GM19455 (cell line): ENCODE measurements at regions not wholly inside any gene's neighbourhood (a gene's known extent, or its start where the extent isn't known, plus 50 kb on each side); places are given as distances from the start of the nearest gene placed in this dataset.

Source experiments
- ATAC-seq: cut with Tn5 transposase; IDR thresholded peaks from one replicate; pipeline ENCODE4 v1.9.1; 2021; ENCODE audit not compliant: unreplicated experiment

GRCh38 chr2:5444854-5445253 is 247.3 kb upstream of the SOX11 start:
- ATAC-seq, result no peak

GRCh38 chr2:5449867-5450266 is 242.3 kb upstream of the SOX11 start:
- ATAC-seq, result no peak

DNA sequence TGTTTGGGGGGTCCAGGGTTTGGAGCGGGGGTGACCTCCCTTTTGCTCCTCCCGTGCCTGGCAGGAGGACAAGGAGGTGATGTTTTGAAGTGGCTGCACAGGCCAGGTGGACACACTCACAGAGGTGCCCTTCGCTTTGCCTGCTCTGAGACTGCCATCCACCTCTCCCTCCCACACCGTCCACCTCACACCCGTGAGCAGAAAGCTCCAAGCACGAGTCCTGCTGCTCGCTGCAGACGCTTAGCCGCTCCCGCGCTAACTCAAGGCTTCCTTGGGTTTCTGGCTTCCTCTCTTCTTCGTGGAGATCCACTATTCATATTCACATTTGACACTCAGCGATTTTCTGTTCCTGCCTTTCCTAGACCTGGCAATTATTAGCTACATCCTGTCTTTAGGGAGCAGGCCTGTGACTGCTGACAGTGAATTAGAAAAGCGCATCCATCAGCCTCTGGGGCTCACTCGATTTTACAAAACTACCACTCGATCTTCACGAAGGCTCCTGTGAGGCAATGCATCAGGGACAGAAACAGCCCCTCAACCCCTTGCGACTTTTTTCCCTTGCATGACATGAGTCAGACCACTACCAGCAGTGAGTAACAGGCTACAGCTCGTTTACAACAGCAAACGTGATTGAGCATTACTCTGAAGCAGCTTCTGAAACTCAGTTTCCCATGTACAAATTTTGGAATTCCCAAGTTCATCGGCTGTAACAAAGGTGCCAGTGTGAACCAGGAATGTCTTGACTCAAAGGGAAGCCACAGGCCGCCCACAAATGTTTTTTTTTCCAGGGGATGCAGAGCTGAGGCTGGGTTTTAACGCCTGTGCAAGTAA is 238.7 kb upstream of the SOX11 start:
- no peak for ATAC-seq

DNA sequence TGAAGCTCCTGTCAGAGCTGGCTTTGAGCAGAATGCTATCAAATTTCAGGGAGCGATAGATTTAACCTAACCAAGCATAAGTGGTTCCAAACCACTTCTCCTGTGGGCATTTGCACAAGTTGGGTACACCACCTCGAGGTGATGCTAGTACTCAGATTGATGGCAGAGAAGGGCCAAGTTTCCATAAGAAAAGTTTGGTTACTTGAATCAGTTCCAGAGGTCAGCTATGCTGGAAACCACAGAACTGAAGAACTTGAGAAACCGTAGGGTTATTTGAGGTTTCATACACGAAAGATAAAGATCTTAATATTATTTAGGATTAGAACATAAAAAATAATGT is 238.2 kb upstream of the SOX11 start:
- ATAC-seq, result no peak

- no peak for ATAC-seq
These were observed 233.1 kb upstream of the SOX11 start for GRCh38 chr2:5459041-5459440.

- ATAC-seq, result no peak
These were observed 227.5 kb upstream of the SOX11 start for GRCh38 chr2:5464657-5465056.

- no peak for ATAC-seq
These were observed 226.3 kb upstream of the SOX11 start for GRCh38 chr2:5465859-5466258.

GRCh38 chr2:5467178-5467905 is 224.8 kb upstream of the SOX11 start:
- no peak for ATAC-seq

GRCh38 chr2:5472673-5473072 is 219.5 kb upstream of the SOX11 start:
- no peak for ATAC-seq

- ATAC-seq, result no peak
These were observed 218.5 kb upstream of the SOX11 start for GRCh38 chr2:5473635-5474034.

- ATAC-seq, result no peak
These were observed 217.5 kb upstream of the SOX11 start for GRCh38 chr2:5474716-5475115.

DNA sequence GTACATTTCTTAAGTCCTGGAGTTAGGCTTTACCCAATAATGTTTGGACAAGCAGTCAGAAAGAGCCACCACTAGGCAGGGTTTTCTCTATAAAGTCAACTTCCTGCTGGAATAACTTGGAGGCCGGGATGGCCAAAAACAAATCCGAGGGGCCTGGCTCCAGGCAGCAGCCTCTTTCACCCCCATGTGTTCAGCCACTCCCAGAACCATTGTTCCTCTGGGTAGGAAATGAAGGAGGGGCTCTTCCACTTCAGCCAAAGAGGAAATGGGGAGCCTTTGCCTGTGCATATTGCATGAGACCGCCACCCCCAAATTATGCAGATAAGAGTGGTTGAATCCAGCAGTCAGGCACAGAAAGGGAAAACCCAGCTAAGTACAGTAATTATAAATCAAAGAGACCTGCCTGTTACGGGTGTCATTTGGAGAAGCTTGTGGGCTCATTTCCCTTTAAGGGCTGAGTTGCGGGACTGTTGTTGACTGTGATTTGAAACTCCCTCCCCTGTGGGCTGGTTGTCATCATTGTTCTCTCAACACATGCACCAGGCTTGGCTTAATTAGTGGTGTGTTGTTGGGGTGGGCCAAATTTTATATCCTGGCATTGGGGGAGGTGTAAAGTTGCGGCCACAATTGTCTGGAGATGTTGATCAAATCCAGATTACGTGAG is 212.8 kb upstream of the SOX11 start:
- ATAC-seq, result no peak

DNA sequence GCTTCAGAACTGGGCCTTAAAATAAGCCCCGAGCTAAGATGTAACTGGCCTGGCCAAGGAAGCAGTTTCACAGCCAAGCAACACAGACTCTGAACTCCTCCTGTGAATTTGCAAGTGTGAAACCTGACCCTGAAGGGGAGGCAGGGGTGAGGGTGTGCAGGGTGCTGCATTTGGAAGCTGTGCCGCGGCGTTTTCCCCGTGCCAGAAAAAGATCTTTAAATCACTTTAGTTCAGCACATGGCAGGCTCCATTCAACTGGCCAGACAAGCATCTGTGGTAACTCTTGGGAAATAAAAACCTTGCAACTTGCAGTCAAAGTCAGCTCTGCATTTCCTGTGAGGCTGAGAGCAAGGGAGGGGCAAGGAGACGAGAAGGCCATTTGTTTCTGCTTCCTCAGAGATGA is 209.3 kb upstream of the SOX11 start:
- ATAC-seq, result no peak

GRCh38 chr2:5484868-5485267 is 207.3 kb upstream of the SOX11 start:
- ATAC-seq, result no peak

GRCh38 chr2:5491523-5491922 is 200.7 kb upstream of the SOX11 start:
- no peak for ATAC-seq

DNA sequence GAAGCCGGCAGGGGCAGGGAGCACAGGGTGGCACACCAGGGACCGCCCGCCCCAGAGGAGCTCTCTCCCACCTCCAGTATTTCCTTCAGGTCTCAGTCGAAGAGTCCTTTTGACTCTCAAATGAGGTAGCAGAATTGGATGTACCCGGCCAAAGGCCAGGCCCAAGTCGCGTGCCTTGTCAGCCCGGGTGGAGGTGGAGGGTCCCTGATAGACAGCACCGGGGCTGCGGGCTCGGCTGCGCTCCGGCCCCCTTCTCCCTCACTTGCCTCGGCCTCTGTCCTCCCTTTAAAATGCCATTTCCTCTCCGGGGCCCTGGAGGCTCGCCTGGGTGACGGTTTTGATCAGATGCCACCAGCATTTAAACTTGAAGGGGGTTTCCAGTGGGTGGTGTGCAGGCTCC is 198.9 kb upstream of the SOX11 start:
- ATAC-seq, result no peak

GRCh38 chr2:5494212-5494611 is 198.0 kb upstream of the SOX11 start:
- no peak for ATAC-seq

GRCh38 chr2:5495586-5495985 is 196.6 kb upstream of the SOX11 start:
- no peak for ATAC-seq

DNA sequence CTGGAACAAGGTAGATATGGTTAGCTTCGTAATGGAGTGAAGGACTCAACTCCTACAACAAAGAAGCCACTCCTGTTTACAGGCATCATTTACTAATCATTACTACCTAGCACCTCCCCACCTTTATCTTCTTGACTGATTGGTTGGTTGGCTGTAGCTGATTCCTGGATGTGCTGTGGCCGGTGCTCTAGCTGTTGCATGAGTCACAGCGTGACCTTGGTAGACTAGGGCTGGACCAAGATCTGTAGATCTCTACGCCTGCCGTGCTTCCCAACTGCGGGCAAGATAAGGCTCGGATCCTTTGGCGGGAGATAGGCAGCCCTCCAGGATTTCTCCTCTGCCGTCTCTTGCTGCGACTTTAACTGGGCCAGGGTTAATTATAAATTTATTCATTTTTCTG is 194.3 kb upstream of the SOX11 start:
- ATAC-seq, result no peak

GRCh38 chr2:5501807-5502206 is 190.4 kb upstream of the SOX11 start:
- no peak for ATAC-seq

- no peak for ATAC-seq
These were observed 189.8 kb upstream of the SOX11 start for GRCh38 chr2:5502385-5502784.

- ATAC-seq, result no peak
These were observed 187.4 kb upstream of the SOX11 start for GRCh38 chr2:5504756-5505155.
